ENCODE measurements at regions not wholly inside any gene's neighbourhood (a gene's known extent, or its start where the extent isn't known, plus 50 kb on each side); places are given as distances from the start of the nearest gene placed in this dataset.

- intact Hi-C loops (cut with micrococcal nuclease), result no loop called here
- CTCF ChIA-PET, result interaction anchor here (0.7 to 1.0 kb wide), 2 partner anchors 12 to 40 kb away, joined by 3 to 5 read pairs; no protein-coding TSS in a partner anchor
- Mint-ChIP-seq H3K27ac (ENCODE audit: low read depth, unreplicated experiment) (no peak overlapping the region), H3K4me1 (ENCODE audit: insufficient read depth, unreplicated experiment) (peaks cover 5% of the 10 kb centered on the region), H3K9me3 (ENCODE audit: unreplicated experiment) (no peaks in the 10 kb centered on the region), H3K36me3 (ENCODE audit: insufficient read depth, unreplicated experiment) (no peaks in the 10 kb centered on the region), H3K27me3 (ENCODE audit: insufficient read depth, unreplicated experiment) (no peaks in the 10 kb centered on the region), H3K4me3 (ENCODE audit: unreplicated experiment) (no peak overlapping the region)
- BruUV-seq (replicated peaks), result no TSS peak
- TF ChIP-seq, protein P1, sequence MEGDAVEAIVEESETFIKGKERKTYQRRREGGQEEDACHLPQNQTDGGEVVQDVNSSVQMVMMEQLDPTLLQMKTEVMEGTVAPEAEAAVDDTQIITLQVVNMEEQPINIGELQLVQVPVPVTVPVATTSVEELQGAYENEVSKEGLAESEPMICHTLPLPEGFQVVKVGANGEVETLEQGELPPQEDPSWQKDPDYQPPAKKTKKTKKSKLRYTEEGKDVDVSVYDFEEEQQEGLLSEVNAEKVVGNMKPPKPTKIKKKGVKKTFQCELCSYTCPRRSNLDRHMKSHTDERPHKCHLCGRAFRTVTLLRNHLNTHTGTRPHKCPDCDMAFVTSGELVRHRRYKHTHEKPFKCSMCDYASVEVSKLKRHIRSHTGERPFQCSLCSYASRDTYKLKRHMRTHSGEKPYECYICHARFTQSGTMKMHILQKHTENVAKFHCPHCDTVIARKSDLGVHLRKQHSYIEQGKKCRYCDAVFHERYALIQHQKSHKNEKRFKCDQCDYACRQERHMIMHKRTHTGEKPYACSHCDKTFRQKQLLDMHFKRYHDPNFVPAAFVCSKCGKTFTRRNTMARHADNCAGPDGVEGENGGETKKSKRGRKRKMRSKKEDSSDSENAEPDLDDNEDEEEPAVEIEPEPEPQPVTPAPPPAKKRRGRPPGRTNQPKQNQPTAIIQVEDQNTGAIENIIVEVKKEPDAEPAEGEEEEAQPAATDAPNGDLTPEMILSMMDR (IDR thresholded peaks at IDR 0.05; ENCODE audit: unreplicated experiment), result no peak
- no peak for DNase-seq (ENCODE audit: unreplicated experiment)
- POLR2A ChIA-PET, result interaction anchor here (0.7 kb wide), 2 partner anchors 43 to 84 kb away, joined by 4 to 5 read pairs; no protein-coding TSS in a partner anchor
Observed at GRCh38 chr6:11930240-11930639, 81.9 kb upstream of the HIVEP1 start.

GRCh38 chr6:11929241-11929835 is 82.8 kb upstream of the HIVEP1 start:
- no peaks in the 10 kb centered on the region for H3K36me3 Mint-ChIP-seq (ENCODE audit: insufficient read depth, unreplicated experiment)
- no peak overlapping the region for H3K4me3 Mint-ChIP-seq (ENCODE audit: unreplicated experiment)
- peaks cover 5% of the 10 kb centered on the region for H3K4me1 Mint-ChIP-seq (ENCODE audit: insufficient read depth, unreplicated experiment)
- ChIA-PET POLR2A (no interaction called here), CTCF (interaction anchor here (0.6 to 1.0 kb wide), 2 partner anchors 13 to 512 kb away, joined by 3 read pairs; no protein-coding TSS in a partner anchor)
- DNase-seq (ENCODE audit: unreplicated experiment), result peak; percentile 15
- intact Hi-C loops (cut with micrococcal nuclease), result no loop called here
- no TSS peak for BruUV-seq (replicated peaks)
- TF ChIP-seq, protein P1 (IDR thresholded peaks at IDR 0.05; ENCODE audit: unreplicated experiment), result no peak
- no peaks in the 10 kb centered on the region for H3K27me3 Mint-ChIP-seq (ENCODE audit: insufficient read depth, unreplicated experiment)
- H3K9me3 Mint-ChIP-seq (ENCODE audit: unreplicated experiment), result no peaks in the 10 kb centered on the region
- H3K27ac Mint-ChIP-seq (ENCODE audit: low read depth, unreplicated experiment), result no peak overlapping the region

DNA sequence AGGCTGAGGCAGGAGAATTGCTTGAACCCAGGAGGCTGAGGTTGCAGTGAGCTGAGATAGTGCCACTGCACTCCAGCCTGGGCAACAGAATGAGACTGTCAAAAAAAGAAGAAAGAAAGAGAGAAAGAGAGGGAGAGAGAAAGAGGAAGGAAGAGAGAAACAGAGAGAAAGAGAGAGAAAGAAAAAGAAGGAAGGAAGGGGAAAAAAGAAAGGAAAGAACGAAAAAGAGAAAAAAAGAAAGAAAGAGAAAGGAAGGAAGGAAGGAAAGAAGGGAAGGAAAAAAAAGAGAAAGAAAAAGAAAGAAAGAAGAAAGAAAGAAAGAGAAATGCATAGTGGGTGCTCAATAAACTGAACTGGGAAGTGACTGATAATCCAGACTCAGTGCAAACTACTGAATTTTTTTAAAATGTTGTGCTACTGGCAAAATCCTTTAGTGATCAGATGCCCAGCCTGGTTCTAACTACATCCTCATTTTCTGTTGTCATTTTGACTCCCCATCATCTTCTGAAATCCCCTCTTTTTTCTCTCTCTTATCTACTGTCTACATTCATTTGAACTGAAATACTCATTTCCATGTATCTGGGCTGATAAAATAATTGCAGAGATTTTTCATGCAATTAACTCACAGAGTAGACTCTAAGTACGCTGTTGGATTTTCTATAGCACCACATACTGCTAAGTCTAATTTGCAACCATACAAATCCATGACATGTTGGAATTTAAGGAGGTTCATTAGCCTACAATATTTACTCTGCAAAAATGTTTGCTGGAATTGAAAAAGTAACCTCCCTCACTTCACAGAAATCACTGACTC is 85.3 kb upstream of the HIVEP1 start:
- H3K4me1 Mint-ChIP-seq (ENCODE audit: insufficient read depth, unreplicated experiment), result peaks cover 5% of the 10 kb centered on the region
- TF ChIP-seq, protein P1 (IDR thresholded peaks at IDR 0.05; ENCODE audit: unreplicated experiment), result no peak
- H3K36me3 Mint-ChIP-seq (ENCODE audit: insufficient read depth, unreplicated experiment), result no peaks in the 10 kb centered on the region
- no peak for DNase-seq (ENCODE audit: unreplicated experiment)
- H3K27me3 Mint-ChIP-seq (ENCODE audit: insufficient read depth, unreplicated experiment), result no peaks in the 10 kb centered on the region
- no TSS peak for BruUV-seq (replicated peaks)
- intact Hi-C loops (cut with micrococcal nuclease), result no loop called here
- H3K4me3 Mint-ChIP-seq (ENCODE audit: unreplicated experiment), result no peak overlapping the region
- H3K9me3 Mint-ChIP-seq (ENCODE audit: unreplicated experiment), result no peaks in the 10 kb centered on the region
- H3K27ac Mint-ChIP-seq (ENCODE audit: low read depth, unreplicated experiment), result no peak overlapping the region
- POLR2A ChIA-PET, result no interaction called here
- CTCF ChIA-PET, result no interaction called here

DNA sequence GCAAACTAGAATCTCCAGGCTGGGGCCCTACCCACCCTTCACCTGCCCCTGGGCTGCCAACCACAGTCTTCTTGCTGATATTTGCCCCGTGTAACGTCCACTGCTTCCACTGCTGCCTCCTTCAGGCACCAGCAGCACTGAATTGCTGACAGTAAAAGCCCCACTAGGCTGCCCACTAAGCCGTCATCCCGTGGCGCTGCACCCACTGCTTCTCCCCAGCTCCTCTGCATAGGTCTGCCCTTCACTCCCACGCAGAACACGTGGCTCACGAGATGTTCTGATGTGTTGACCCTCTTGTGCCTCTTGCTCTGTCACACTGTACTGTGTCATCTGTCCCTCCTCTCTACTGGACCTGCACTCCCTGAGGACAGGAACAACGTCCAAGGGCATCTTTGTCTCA is 86.3 kb upstream of the HIVEP1 start:
- Mint-ChIP-seq H3K27ac (ENCODE audit: low read depth, unreplicated experiment) (no peak overlapping the region), H3K4me1 (ENCODE audit: insufficient read depth, unreplicated experiment) (peaks cover 6% of the 10 kb centered on the region), H3K4me3 (ENCODE audit: unreplicated experiment) (no peak overlapping the region), H3K36me3 (ENCODE audit: insufficient read depth, unreplicated experiment) (no peaks in the 10 kb centered on the region), H3K27me3 (ENCODE audit: insufficient read depth, unreplicated experiment) (no peaks in the 10 kb centered on the region), H3K9me3 (ENCODE audit: unreplicated experiment) (no peaks in the 10 kb centered on the region)
- POLR2A ChIA-PET, result no interaction called here
- TF ChIP-seq, protein P1 (IDR thresholded peaks at IDR 0.05; ENCODE audit: unreplicated experiment), result no peak
- DNase-seq (ENCODE audit: unreplicated experiment), result no peak
- CTCF ChIA-PET, result interaction anchor here (0.6 kb wide), 1 partner anchor 659 kb away, joined by 3 read pairs; no protein-coding TSS in a partner anchor
- intact Hi-C loops (cut with micrococcal nuclease), result no loop called here
- BruUV-seq (replicated peaks), result no TSS peak

Measured in MCF 10A (cell line).